BJ (cell line): ENCODE measurements at regions not wholly inside any gene's neighbourhood (a gene's known extent, or its start where the extent isn't known, plus 50 kb on each side); places are given as distances from the start of the nearest gene placed in this dataset.

Experiments
- CTCF ChIA-PET: fragments of 350-600 bp; formaldehyde crosslinking; extraction: SDS; loops from one replicate; lab custom pipeline; 2021; ENCODE audit warnings: antibody characterized with exemption, inconsistent platforms; lab: Yijun Ruan, JAX
- POLR2A ChIA-PET: fragments of 300-600 bp; sonication (Branson Sonifier 250); formaldehyde crosslinking; extraction: SDS; loops from one replicate; lab custom pipeline; 2021; ENCODE audit warnings: antibody characterized with exemption; lab: Charles Lee
- DNase-seq: peaks from one replicate; pipeline ENCODE4 v3.0.0-alpha.2; 2011; ENCODE audit warnings: low read depth
- H3K27me3 ChIP-seq: 2 replicates; pipeline ENCODE4 v1.6.0; 2011; ENCODE audit warnings: low read length; ENCODE audit not compliant: control insufficient read depth, insufficient read depth
- H3K36me3 ChIP-seq: 2 replicates; pipeline ENCODE4 v1.5.1; 2011; ENCODE audit warnings: low read length; ENCODE audit not compliant: control insufficient read depth, insufficient read depth
- H3K4me3 ChIP-seq: 2 replicates; pipeline ENCODE4 v1.5.1; 2011; ENCODE audit warnings: low read depth, mild to moderate bottlenecking, control low read depth, low read length
- CTCF ChIP-seq: IDR thresholded peaks from 2 replicates; pipeline ENCODE4 v1.5.1; 2011; ENCODE audit warnings: low read depth, mild to moderate bottlenecking, control low read depth, inconsistent platforms, low read length, moderate library complexity; ENCODE audit not compliant: insufficient read depth

DNA sequence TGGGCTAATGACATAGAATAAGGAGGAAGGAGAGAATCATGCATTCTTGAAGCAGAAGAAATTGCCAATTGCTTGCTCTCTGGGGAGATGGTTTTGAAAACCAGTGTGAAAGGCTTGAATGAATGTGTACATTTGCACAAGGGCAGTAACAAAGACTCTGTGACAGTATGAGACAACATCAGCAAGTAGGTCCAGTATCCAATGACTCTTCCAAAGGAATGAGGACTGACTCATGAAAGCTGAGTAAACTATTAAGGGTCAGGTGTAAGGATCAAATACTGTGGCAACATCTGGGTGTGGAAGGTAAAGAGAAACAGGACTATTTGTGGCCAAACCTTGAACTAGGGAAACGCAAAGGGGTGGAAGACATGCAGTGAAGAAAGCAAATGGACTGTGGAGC lies 886.0 kb upstream of the CHAC2 start:
- H3K27me3 ChIP-seq = no peaks in the 10 kb centered on the region
- no peak overlapping the region for H3K4me3 ChIP-seq
- ChIA-PET CTCF (no interaction called here), POLR2A (no interaction called here)
- DNase-seq = no peak
- H3K36me3 ChIP-seq = no peaks in the 10 kb centered on the region
- no peak for TF ChIP-seq CTCF

DNA sequence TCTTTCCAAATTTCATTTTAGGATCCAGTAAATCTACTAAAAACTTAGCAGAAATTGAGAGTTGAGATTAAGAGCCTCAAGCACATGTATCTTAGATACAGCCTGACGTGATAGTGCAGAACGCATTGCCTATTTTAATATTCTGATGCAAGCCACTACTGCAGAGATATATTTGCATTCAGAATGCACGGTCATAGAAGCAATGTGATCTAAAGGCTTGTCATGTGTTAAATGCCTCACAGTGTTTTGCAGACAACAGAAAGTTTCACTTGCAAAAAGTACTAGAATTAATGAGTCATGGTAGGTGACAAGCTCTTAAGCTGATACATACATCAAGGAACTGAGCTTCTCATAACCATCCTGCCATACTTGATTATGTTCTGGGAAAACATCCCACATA lies 886.7 kb upstream of the CHAC2 start:
- H3K27me3 ChIP-seq = no peaks in the 10 kb centered on the region
- DNase-seq = no peak
- no peaks in the 10 kb centered on the region for H3K36me3 ChIP-seq
- no peak for TF ChIP-seq CTCF
- ChIA-PET POLR2A (no interaction called here), CTCF (no interaction called here)
- H3K4me3 ChIP-seq = no peak overlapping the region

DNA sequence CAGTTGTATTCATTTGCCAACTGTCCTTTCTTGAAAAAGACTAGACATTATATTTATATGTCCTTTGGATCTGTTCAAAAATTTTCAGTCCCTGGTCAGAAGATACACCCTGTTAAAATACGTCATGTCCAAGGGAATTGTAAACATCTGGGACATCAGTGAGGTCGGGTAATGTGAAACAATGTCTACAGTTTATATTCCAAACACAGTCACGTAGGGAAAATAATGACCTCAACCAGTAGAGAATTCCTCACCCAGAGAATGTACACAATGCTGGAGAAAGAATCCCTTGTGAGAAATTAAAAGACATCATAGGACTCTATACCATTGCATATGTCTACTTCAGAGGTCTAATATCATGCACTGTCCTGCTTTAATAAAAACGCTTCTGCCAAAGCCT lies 888.0 kb upstream of the CHAC2 start:
- no peaks in the 10 kb centered on the region for H3K36me3 ChIP-seq
- CTCF ChIA-PET = no interaction called here
- no peak for DNase-seq
- no peaks in the 10 kb centered on the region for H3K27me3 ChIP-seq
- TF ChIP-seq CTCF = no peak
- H3K4me3 ChIP-seq = no peak overlapping the region
- POLR2A ChIA-PET = no interaction called here

DNA sequence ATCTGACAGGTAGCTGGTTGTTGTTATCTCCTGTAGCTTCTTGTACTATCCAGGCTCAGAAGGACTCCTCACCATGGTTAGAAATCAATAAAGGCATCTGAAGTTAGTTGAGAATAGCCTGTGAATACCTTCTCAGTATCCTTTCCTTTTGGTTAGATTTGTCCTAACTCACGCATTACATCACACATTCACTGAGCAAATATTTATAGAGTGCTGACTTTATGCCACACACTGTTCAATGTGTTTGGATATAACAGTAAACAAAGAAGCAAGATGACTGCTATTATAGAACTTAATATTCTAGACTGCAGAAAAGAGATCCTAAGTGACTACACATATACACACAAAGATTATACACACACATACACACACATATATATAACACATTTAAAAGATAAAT lies 889.9 kb upstream of the CHAC2 start:
- Histone ChIP-seq H3K36me3 (no peaks in the 10 kb centered on the region), H3K27me3 (no peaks in the 10 kb centered on the region), H3K4me3 (no peak overlapping the region)
- no peak for TF ChIP-seq CTCF
- CTCF ChIA-PET = no interaction called here
- POLR2A ChIA-PET = no interaction called here
- no peak for DNase-seq

DNA sequence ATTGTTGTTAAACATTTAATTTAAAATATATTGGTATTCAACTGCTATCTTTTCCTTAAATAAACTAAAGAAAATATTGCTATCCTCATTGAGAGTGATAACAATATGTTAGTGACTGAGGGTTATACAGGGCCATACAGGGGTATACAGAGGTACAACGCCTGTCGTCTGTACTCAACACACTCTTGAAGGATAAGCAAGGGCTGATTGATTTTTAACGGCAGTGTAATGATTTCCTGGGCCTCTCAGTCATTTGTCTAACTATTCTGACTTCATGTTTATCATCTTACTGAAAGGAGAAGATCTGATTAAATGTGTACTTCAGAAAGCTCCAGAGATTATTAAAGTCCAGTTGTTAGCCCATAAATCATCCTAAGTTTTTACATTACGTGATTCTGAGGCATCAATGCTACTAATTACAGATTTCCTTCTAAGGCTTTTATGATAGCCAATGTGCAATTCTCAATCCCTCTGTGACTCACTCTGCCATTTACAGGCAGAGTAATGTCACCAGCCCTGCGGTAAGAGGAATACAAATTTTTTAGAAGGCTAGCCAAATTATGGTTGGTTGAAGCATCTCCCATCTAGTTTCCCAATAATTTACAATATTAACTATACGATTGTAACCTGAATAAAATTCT lies 893.0 kb upstream of the CHAC2 start:
- ChIA-PET CTCF (no interaction called here), POLR2A (no interaction called here)
- no peak for DNase-seq
- TF ChIP-seq CTCF = no peak
- no peaks in the 10 kb centered on the region for H3K27me3 ChIP-seq
- no peaks in the 10 kb centered on the region for H3K36me3 ChIP-seq
- H3K4me3 ChIP-seq = no peak overlapping the region
